Right atrium auricular region (tissue), 2 donors: ENCODE measurements at regions not wholly inside any gene's neighbourhood (a gene's known extent, or its start where the extent isn't known, plus 50 kb on each side); places are given as distances from the start of the nearest gene placed in this dataset.

Experiments
- DNase-seq: peaks from one replicate; pipeline ENCODE4 v3.0.0-alpha.2; 2019; ENCODE audit warnings: low spot score
- H3K27ac ChIP-seq, 2 donors: fragments of 200-600 bp; sonication (generic); 1 replicate in 1 of 2; 2 replicates in 1 of 2; pipeline ENCODE4 v1.5.1; 2016 to 2019
- H3K27me3 ChIP-seq, 2 donors: fragments of 200-600 bp; sonication (generic); one replicate each; pipeline versions ENCODE4 v1.5.1 to v1.6.0; 2017 to 2019
- H3K36me3 ChIP-seq: fragments of 200-600 bp; sonication (generic); one replicate; pipeline ENCODE4 v1.5.1; 2016
- H3K4me1 ChIP-seq, 2 donors: fragments of 200-600 bp; sonication (generic); one replicate each; pipeline versions ENCODE4 v1.5.1 to v1.6.0; 2017 to 2019
- H3K4me3 ChIP-seq, 2 donors: fragments of 200-600 bp; sonication (generic); 1 replicate in 1 of 2; 2 replicates in 1 of 2; pipeline ENCODE4 v1.5.1; 2017 to 2019; ENCODE audit warnings: mild to moderate bottlenecking in 1 of 2, moderate library complexity in 1 of 2
- H3K9me3 ChIP-seq, 2 donors: fragments of 200-600 bp; sonication (generic); one replicate each; pipeline ENCODE4 v1.5.1; 2019
- TF ChIP-seq, protein P1 (sequence below), 2 donors: fragments of 200-600 bp; sonication (generic); IDR thresholded peaks; one replicate each; pipeline ENCODE4 v1.5.1; 2019; ENCODE audit warnings: antibody characterized with exemption in 2 of 2

DNA sequence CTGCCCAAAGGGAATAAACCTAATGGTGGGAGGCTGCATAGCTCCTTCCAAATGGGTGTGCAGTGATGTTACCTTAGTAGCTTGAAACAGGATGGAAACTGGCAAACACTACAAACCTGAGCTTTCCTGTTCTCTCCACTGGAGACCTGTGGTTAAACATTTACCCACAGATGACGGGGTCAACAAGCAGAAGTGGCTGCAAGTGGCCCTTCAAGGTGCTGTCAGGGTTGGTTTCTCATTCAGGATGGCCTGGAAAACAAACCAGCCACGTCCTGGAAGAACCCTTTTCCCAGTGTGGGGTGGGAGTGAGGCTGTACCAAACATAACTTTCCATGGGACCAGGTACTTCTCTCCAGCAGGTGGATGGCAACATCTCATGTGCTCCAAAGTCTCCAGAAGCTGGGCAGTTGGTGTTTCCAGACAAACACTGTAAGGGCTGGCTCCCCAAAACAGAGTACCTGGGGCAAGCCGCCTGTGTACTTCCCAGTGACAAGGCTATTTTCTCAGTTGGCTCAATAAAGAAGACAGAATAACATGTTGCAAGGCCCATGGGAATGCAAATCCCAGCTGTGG, 67.5 kb downstream of the DNAJB9 start:
- no peak for DNase-seq
- no peaks in the 10 kb centered on the region for H3K36me3 ChIP-seq
- H3K4me1 ChIP-seq, result no peaks in the 10 kb centered on the region
- H3K9me3 ChIP-seq, result no peaks in the 10 kb centered on the region
- no peak overlapping the region for H3K27ac ChIP-seq
- no peaks in the 10 kb centered on the region for H3K27me3 ChIP-seq
- H3K4me3 ChIP-seq, result no peak overlapping the region
- TF ChIP-seq, protein P1, sequence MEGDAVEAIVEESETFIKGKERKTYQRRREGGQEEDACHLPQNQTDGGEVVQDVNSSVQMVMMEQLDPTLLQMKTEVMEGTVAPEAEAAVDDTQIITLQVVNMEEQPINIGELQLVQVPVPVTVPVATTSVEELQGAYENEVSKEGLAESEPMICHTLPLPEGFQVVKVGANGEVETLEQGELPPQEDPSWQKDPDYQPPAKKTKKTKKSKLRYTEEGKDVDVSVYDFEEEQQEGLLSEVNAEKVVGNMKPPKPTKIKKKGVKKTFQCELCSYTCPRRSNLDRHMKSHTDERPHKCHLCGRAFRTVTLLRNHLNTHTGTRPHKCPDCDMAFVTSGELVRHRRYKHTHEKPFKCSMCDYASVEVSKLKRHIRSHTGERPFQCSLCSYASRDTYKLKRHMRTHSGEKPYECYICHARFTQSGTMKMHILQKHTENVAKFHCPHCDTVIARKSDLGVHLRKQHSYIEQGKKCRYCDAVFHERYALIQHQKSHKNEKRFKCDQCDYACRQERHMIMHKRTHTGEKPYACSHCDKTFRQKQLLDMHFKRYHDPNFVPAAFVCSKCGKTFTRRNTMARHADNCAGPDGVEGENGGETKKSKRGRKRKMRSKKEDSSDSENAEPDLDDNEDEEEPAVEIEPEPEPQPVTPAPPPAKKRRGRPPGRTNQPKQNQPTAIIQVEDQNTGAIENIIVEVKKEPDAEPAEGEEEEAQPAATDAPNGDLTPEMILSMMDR (IDR thresholded peaks at IDR 0.05), result no peak

DNA sequence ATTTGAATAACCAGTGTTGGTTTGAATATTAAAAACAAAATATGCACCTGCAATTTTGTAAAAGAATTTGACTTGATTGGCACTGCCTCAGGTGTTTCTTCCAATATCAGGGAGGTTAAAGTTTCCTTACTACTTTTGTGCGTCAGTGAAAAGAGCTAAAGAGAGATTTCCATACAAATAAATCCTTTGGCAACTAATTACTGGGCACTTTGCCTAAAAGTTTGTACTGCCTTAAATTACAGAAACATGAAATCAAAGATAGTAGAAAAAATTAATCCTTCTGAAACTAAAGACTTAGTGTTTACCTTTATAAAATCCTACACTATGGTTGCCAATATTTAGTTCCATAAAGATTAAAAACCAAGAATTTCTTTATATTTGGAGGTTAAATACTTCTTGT, 72.5 kb downstream of the DNAJB9 start:
- TF ChIP-seq, protein P1 (IDR thresholded peaks at IDR 0.05), result no peak
- H3K4me3 ChIP-seq, result no peak overlapping the region
- no peaks in the 10 kb centered on the region for H3K4me1 ChIP-seq
- H3K9me3 ChIP-seq, result no peaks in the 10 kb centered on the region
- H3K36me3 ChIP-seq, result no peaks in the 10 kb centered on the region
- H3K27me3 ChIP-seq, result no peaks in the 10 kb centered on the region
- no peak overlapping the region for H3K27ac ChIP-seq
- no peak for DNase-seq

DNA sequence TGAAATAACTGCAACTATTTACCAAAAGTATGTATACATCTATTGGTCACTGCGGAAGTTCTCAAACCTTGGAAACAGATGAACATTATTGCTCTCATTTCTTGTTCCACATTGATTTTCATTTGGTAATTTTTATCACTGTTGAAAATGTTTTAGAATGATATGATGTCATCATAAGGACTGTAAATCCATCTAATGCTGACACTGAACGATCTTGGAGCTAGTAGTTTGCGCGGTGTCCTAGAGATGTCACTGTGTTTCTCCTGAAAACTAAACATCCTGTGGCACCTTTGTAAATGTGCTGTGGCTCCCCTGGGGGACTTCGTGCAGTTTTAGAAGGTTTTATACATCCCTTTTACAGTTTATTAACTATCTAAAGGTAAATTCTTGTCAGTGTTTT, 73.5 kb downstream of the DNAJB9 start:
- H3K4me3 ChIP-seq, result no peak overlapping the region
- TF ChIP-seq, protein P1 (IDR thresholded peaks at IDR 0.05), result no peak
- no peaks in the 10 kb centered on the region for H3K27me3 ChIP-seq
- H3K9me3 ChIP-seq, result no peaks in the 10 kb centered on the region
- no peak overlapping the region for H3K27ac ChIP-seq
- H3K36me3 ChIP-seq, result no peaks in the 10 kb centered on the region
- DNase-seq, result no peak
- H3K4me1 ChIP-seq, result no peaks in the 10 kb centered on the region

DNA sequence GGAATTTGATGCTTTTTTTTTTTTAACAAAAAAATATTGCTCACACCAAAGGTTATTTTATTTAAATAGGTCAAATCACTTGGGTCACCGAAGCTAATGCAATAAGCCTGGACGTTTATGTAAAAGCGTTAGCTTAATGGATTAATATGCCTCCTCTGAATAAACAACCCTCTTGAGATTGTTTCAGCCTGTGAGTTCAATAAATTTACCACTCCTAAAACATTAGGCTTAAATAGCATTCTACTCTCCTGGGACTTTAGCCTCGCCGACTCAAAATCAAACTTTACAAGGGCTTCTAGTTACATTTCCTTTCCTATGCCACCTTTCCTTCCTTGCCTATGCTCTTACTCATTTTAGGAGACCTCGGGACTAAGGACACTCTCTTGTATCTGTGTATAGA, 79.3 kb downstream of the DNAJB9 start:
- H3K27me3 ChIP-seq, result no peaks in the 10 kb centered on the region
- no peaks in the 10 kb centered on the region for H3K9me3 ChIP-seq
- no peak overlapping the region for H3K4me3 ChIP-seq
- no peaks in the 10 kb centered on the region for H3K4me1 ChIP-seq
- TF ChIP-seq, protein P1 (IDR thresholded peaks at IDR 0.05), result no peak
- no peak overlapping the region for H3K27ac ChIP-seq
- DNase-seq, result no peak
- no peaks in the 10 kb centered on the region for H3K36me3 ChIP-seq

DNA sequence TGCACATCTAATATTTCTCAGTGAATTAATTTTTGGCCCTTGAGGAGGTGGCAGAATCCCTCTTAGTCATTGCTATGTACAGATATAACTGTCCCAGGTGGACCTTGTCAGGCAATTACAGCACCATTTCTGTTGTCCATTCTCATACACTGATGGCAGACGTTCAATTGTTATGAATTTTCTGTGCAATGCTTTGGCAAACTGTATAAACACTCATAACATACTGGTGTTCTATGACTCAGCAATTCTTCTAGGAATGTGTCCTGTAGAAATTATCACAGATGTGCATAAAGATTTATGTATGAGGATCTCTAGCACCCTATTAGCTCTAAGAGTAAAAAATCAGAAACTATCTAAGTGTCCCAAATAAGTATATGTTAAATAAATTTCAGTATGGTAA, 80.8 kb downstream of the DNAJB9 start:
- no peaks in the 10 kb centered on the region for H3K9me3 ChIP-seq
- no peaks in the 10 kb centered on the region for H3K4me1 ChIP-seq
- no peak overlapping the region for H3K27ac ChIP-seq
- H3K4me3 ChIP-seq, result no peak overlapping the region
- no peaks in the 10 kb centered on the region for H3K36me3 ChIP-seq
- no peaks in the 10 kb centered on the region for H3K27me3 ChIP-seq
- TF ChIP-seq, protein P1 (IDR thresholded peaks at IDR 0.05), result no peak
- DNase-seq, result no peak

DNA sequence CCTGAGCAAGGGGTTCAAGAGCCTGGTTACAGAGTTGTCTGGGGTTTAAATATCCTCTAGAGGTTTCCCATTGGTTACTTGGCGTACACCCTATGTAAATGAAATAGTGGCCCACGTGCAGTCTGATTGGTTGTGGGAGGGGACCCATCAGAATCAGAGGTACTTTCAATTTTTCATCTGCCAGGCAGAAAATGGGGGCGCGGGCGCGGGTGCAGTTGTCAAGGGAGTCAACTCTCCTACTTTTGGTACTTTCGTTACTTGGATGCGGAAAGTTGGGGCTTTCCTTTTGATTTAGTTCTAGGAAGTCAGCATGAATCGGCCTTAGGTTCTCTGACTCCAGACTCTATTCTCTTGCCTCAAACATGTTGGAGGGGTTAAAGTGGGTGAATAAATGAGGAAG, 83.2 kb downstream of the DNAJB9 start:
- no peaks in the 10 kb centered on the region for H3K36me3 ChIP-seq
- no peak for DNase-seq
- H3K27ac ChIP-seq, result no peak overlapping the region
- no peaks in the 10 kb centered on the region for H3K27me3 ChIP-seq
- no peak overlapping the region for H3K4me3 ChIP-seq
- H3K9me3 ChIP-seq, result no peaks in the 10 kb centered on the region
- no peaks in the 10 kb centered on the region for H3K4me1 ChIP-seq
- TF ChIP-seq, protein P1 (IDR thresholded peaks at IDR 0.05), result no peak
